ENCODE measurements at regions not wholly inside any gene's neighbourhood (a gene's known extent, or its start where the extent isn't known, plus 50 kb on each side); places are given as distances from the start of the nearest gene placed in this dataset.

- TF ChIP-seq, protein P1, sequence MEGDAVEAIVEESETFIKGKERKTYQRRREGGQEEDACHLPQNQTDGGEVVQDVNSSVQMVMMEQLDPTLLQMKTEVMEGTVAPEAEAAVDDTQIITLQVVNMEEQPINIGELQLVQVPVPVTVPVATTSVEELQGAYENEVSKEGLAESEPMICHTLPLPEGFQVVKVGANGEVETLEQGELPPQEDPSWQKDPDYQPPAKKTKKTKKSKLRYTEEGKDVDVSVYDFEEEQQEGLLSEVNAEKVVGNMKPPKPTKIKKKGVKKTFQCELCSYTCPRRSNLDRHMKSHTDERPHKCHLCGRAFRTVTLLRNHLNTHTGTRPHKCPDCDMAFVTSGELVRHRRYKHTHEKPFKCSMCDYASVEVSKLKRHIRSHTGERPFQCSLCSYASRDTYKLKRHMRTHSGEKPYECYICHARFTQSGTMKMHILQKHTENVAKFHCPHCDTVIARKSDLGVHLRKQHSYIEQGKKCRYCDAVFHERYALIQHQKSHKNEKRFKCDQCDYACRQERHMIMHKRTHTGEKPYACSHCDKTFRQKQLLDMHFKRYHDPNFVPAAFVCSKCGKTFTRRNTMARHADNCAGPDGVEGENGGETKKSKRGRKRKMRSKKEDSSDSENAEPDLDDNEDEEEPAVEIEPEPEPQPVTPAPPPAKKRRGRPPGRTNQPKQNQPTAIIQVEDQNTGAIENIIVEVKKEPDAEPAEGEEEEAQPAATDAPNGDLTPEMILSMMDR (IDR thresholded peaks at IDR 0.05; ENCODE audit: insufficient read depth, low read depth, low read length) = no peak
- TF ChIP-seq EZH2 (IDR thresholded peaks at IDR 0.05; ENCODE audit: insufficient read depth, low read length) = no peak
Measured at GRCh38 chr3:4218456-4219226, 84.5 kb upstream of the SETMAR start.

Measured in astrocyte (in vitro differentiated cells and primary cell).